ENCODE measurements at regions not wholly inside any gene's neighbourhood (a gene's known extent, or its start where the extent isn't known, plus 50 kb on each side); places are given as distances from the start of the nearest gene placed in this dataset.

- TF ChIP-seq CTCF (IDR thresholded peaks at IDR 0.05) (no peak), POLR2A (IDR thresholded peaks at IDR 0.05) (no peak), POLR2AphosphoS5 (IDR thresholded peaks at IDR 0.05) (no peak)
Measured at GRCh38 chr12:60021235-60021634, 425.4 kb downstream of the SLC16A7 start.

All from prostate gland (tissue), 2 donors.